ENCODE measurements at regions not wholly inside any gene's neighbourhood (a gene's known extent, or its start where the extent isn't known, plus 50 kb on each side); places are given as distances from the start of the nearest gene placed in this dataset.

GRCh38 chr15:70560617-70561328 lies 202.6 kb downstream of the UACA start:
- TF ChIP-seq CTCF (IDR thresholded peaks at IDR 0.05), result no peak
- TF ChIP-seq POLR2A (IDR thresholded peaks at IDR 0.05), result no peak
